Fibroblast of skin of abdomen (primary cell): ENCODE measurements at regions not wholly inside any gene's neighbourhood (a gene's known extent, or its start where the extent isn't known, plus 50 kb on each side); places are given as distances from the start of the nearest gene placed in this dataset.

Experiments
- DNase-seq: peaks from one replicate; pipeline ENCODE4 v3.0.0-alpha.2; 2013

GRCh38 chr1:34500451-34500850, 254.4 kb upstream of the GJB5 start:
- peak; percentile 26 for DNase-seq

DNA sequence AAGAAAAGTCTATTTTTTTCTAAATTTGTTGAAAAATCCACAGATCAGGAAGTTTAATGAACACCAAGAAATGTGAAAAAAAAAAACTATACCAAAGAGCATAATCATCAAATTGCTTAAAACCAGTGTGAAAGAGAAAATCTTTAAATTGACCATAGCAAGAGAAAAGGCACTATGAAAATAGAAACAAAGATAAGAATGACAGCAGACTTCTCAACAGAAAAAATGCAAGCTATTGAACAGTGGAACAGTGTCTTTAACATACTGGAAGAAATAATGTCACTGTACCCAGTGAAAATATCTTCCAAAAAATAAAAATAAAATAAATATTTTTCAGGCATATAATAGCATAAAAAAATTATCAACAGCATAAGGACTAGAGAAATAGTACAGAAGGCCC, 243.0 kb upstream of the GJB5 start:
- DNase-seq, result no peak

DNA sequence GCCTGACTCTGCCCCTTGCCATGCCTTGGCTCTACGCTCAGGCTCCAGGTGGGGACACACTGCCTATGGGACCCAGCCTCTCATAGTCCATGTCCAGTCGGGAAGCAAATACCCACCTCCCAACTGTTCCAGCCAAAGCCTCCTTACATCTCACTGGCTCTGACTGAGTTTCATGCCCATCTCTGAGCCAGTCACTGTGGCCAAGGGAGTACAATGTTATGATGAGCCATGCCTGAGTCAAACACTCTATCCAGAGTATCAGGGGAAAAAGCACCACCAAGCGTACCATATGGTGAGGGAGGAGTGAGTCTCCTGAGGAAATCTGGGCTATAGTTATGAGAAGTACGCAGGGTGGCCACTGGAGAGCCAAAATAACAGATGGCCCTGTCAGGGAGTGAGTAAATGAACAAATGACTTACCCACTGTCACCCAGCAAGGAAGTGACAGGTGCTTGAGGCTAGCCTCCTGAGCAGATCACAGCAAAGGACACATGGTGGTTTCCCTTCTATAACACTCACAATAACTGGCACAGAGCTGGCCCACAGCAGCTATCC, 236.6 kb upstream of the GJB5 start:
- DNase-seq, result no peak

- DNase-seq, result no peak
These were observed 234.7 kb upstream of the GJB5 start for GRCh38 chr1:34520111-34520510.

GRCh38 chr1:34524783-34525182, 230.1 kb upstream of the GJB5 start:
- DNase-seq, result no peak

DNA sequence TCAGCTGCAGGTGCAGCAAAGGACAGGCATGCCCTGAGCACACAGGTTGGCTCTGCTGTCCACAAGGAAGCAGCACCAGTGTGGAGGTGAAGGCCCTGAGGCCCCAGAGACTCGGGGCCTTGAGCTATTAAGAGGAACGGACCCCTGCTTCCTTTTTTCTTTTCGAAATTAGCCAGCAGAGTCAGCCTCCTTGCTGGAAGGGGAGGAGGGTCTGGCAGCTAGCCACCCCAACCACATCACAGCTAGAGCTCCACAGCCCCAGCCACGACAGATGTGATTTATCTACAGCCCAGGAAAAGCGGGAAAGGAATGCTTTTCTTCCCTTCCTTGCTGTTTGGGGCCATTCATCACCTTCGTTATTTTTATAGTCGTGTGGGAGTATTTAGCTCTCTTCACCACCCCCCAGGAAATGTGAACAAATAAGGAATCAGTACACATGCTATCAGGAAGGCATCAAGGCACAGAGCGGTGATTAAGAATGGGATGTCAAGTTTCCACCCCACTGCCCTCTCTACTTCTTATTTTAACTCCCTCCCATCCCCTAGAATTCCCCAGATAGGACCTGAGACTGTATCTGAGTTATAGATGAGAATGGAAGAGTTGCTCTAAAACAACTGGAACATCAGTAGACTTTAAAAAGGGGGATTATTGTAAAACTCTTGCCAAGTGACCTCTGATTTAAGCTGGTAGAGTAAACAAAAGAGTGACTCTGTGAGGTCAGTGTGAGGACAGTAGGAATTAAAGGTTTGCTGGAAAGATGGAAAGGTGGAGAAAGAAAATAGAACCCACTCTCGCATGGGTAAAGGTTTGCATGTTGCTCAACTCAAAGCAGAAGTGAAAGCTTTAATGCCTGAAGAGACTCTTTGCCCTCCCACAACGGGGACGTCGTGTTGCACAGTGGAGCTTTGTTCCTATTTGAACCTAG, 224.7 kb upstream of the GJB5 start:
- peak; percentile 40 for DNase-seq

DNA sequence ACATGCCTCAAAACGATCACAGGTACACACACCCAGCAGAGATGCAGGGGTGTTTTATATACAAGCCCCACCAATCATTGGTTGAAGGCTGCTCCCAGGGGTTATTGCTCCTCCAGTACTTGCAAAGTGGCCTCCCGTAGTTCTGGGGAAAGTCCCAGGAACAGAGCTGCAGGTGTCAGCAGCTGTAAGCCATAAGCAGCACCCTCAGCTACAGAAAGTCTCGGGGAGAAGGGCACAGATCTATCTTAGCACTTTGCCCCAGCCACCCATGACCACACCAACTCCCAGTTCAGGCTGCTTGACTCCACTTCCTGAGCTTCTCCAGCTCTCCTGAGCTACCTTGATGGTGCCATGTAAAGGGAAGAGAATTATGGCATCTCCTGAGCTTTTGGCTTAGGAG, 222.7 kb upstream of the GJB5 start:
- no peak for DNase-seq

GRCh38 chr1:34538481-34538880, 216.4 kb upstream of the GJB5 start:
- DNase-seq, result no peak

DNA sequence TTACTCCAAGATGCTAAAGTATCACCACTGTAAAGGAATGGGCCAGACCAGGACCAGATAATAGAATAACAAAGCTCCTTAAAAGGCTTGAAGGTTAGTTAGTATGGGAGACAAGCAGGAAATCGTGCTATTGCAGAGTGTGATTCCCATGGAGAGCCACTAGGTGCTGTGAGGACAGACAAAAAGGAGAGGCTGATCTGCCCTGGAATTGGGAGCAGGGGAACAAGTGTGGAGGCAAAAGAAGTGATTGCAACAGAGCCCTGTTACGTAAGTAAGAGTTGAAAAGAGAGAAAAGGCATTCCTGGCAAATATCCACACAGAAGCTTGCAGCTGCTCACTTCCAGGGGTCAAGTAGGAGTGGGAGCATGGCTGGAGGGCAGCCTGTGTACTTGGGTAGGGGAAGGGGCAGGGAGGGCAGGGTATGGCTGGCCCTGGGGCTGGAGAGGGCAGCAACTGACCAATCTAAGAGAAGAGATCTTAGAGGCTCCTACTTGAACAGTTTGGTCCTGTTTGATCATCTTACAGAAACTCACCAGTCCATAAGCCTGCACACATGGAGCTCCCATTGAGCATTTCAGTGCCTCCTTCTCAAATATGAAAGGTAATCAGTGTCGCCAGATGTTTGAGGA, 207.7 kb upstream of the GJB5 start:
- peak; percentile 4 for DNase-seq

GRCh38 chr1:34549199-34549598, 205.6 kb upstream of the GJB5 start:
- DNase-seq, result no peak

GRCh38 chr1:34578306-34578705, 176.5 kb upstream of the GJB5 start:
- no peak for DNase-seq

- no peak for DNase-seq
These were observed 172.5 kb upstream of the GJB5 start for GRCh38 chr1:34582356-34582755.

GRCh38 chr1:34587761-34588160, 167.1 kb upstream of the GJB5 start:
- DNase-seq, result no peak

GRCh38 chr1:34590211-34590623, 164.6 kb upstream of the GJB5 start:
- DNase-seq, result no peak

- DNase-seq, result no peak
These were observed 162.9 kb upstream of the GJB5 start for GRCh38 chr1:34591751-34592629.

DNA sequence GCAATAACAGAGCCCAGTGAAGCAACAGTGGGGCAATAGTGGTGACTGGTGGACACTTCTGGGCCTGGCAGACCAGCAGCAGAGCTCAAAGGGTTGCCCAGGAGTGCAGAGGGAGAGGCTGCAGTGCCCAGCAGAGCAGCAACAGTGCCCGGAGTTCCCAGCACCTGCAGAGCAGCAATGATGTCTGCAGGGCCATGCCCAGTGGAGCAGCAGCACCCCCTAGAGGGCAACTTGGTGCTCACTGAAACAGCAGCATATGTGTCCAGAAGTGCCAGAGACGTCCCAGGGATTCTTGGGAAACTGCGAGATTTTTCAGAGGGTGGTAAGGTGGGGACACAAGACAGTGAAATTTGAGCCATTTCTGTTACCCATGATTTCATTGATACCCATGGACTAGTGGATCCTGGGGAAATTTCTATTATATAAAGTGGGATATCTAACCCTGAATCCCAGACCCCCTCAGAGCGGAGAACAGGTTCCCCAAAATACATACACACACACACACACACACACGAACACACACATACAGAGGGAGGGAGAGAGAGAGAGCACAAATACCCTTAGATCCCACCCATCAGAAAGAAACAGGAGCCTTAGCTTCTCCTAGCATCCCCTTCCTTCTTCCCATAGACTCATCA, 156.9 kb upstream of the GJB5 start:
- peak; percentile 63 for DNase-seq

- DNase-seq, result no peak
These were observed 151.9 kb upstream of the GJB5 start for GRCh38 chr1:34602907-34603306.

DNA sequence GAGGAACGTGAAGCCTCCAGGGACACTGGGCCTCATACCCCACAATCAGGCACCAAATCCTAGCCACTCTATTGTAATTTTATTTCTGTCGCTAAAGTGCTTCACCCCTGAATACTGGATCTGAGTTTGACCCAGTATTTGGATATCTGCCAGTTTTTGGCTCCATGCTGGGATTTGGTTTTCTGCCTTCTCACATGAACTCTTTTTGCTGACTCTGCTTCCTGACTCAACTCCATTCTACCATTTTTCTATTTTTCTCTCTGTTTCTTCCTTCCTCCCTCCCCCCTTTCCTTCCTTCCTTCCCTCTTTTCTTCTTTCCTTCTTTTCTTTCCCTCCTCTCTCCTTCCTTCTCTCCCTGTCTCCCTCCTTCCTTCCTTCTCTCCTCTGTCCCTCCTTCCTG, 151.3 kb upstream of the GJB5 start:
- no peak for DNase-seq

DNA sequence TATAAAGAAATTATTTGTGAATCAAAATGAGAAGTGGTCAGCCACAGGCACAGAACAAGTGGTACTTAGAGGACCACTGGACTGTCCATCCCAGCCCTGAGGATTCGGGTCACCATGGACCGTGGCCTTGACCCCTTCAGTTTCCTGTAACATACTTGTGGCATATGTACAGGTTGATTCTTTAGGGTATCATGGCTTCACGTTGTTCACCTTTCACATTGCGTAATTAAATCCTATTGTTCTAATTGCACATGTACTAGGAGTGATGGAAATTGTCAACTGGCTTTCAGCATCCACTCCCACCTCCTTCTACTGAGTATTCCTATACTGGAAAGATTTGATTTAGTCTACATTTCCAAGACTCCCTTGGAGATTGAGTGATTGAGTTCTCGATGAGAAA, 148.3 kb upstream of the GJB5 start:
- no peak for DNase-seq

DNA sequence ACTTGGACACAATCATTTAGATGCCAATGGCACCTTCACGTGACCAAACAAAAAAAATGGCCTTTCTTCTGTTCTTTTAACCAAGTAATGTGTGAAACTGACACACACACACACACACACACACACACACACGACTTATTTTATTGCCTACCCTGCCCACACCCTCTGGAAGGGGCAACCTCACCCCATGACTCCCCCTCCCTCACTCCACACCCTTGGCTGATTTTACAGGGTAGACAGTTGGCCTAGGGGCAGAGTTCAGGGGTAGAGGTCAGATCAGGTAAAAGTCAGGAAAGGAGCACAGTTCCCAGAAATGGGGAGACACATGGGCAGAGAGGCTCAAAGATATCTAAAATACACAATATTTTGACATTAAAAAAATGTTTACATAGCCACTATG, 144.8 kb upstream of the GJB5 start:
- no peak for DNase-seq

- DNase-seq, result no peak
These were observed 143.3 kb upstream of the GJB5 start for GRCh38 chr1:34611571-34611970.

GRCh38 chr1:34612091-34612827, 142.6 kb upstream of the GJB5 start:
- no peak for DNase-seq
